GM19455 (cell line): ENCODE measurements at regions not wholly inside any gene's neighbourhood (a gene's known extent, or its start where the extent isn't known, plus 50 kb on each side); places are given as distances from the start of the nearest gene placed in this dataset.

Experiments used
- ATAC-seq: cut with Tn5 transposase; IDR thresholded peaks from one replicate; pipeline ENCODE4 v1.9.1; 2021; ENCODE audit not compliant: unreplicated experiment

- no peak for ATAC-seq
These were observed 65.8 kb downstream of the PRL start for GRCh38 chr6:22231050-22231449.

- no peak for ATAC-seq
These were observed 65.2 kb downstream of the PRL start for GRCh38 chr6:22231616-22232015.

- no peak for ATAC-seq
These were observed 60.0 kb downstream of the PRL start for GRCh38 chr6:22236626-22237414.
